Sigmoid colon (tissue), 4 donors: ENCODE measurements at regions not wholly inside any gene's neighbourhood (a gene's known extent, or its start where the extent isn't known, plus 50 kb on each side); places are given as distances from the start of the nearest gene placed in this dataset.

Experiments
- CTCF ChIP-seq, 4 experiments: fragments of 450-650 bp in 3 of 4; fragments of 200-600 bp in 1 of 4; IDR thresholded peaks; one replicate each; pipeline ENCODE4 v1.5.1; 2016 to 2019; ENCODE audit warnings: antibody characterized with exemption in 4 of 4, mild to moderate bottlenecking in 3 of 4, moderate library complexity in 2 of 4
- EP300 ChIP-seq, 4 donors: sonication (generic); formaldehyde crosslinking; IDR thresholded peaks; one replicate each; pipeline ENCODE4 v1.6.1; 2017; ENCODE audit warnings: antibody characterized with exemption in 4 of 4
- POLR2A ChIP-seq, 2 donors: fragments of 450-650 bp; IDR thresholded peaks; one replicate each; pipeline ENCODE4 v1.6.1; 2016; ENCODE audit warnings: antibody characterized with exemption in 2 of 2, mild to moderate bottlenecking in 2 of 2, moderate library complexity in 2 of 2

- TF ChIP-seq EP300 (IDR thresholded peaks at IDR 0.05), result no peak
- no peak for TF ChIP-seq CTCF (IDR thresholded peaks at IDR 0.05)
- no peak for TF ChIP-seq POLR2A (IDR thresholded peaks at IDR 0.05)
These were observed 113.9 kb downstream of the PHLDA1 start for GRCh38 chr12:75917715-75918114.
